ENCODE measurements at regions not wholly inside any gene's neighbourhood (a gene's known extent, or its start where the extent isn't known, plus 50 kb on each side); places are given as distances from the start of the nearest gene placed in this dataset.

- TF ChIP-seq CTCF (IDR thresholded peaks at IDR 0.05; ENCODE audit: poor library complexity) (no peak), EZH2 (IDR thresholded peaks at IDR 0.05; ENCODE audit: borderline replicate concordance) (no peak), EZH2phosphoT487 (IDR thresholded peaks at IDR 0.05; ENCODE audit: low read depth, severe bottlenecking, unreplicated experiment) (no peak)
These were observed 59.4 kb upstream of the ZNF438 start for GRCh38 chr10:31090894-31091607.
